T-helper 1 cell treated with Interleukin-12 subunit alpha and Interleukin-12 subunit beta and Interleukin-4 antibody, amounts not matched to agents 30 μg/mL and 1 μg/mL, for 36 hours (primary cell): ENCODE measurements at regions not wholly inside any gene's neighbourhood (a gene's known extent, or its start where the extent isn't known, plus 50 kb on each side); places are given as distances from the start of the nearest gene placed in this dataset.

Experiments used
- H3K27ac Mint-ChIP-seq: one replicate; pipeline ENCODE4 v1.8.0; 2021; ENCODE audit warnings: mild to moderate bottlenecking, mixed read lengths
- H3K27me3 Mint-ChIP-seq: one replicate; pipeline ENCODE4 v1.8.0; 2021; ENCODE audit warnings: low read depth, mixed read lengths
- H3K36me3 Mint-ChIP-seq: one replicate; pipeline ENCODE4 v1.8.0; 2021; ENCODE audit warnings: low read depth, mixed read lengths
- H3K4me1 Mint-ChIP-seq: one replicate; pipeline ENCODE4 v1.8.0; 2021; ENCODE audit warnings: low read depth, mixed read lengths
- H3K4me3 Mint-ChIP-seq: one replicate; pipeline ENCODE4 v1.8.0; 2021; ENCODE audit warnings: mild to moderate bottlenecking, moderate library complexity, mixed read lengths
- H3K9me3 Mint-ChIP-seq: one replicate; pipeline ENCODE4 v1.8.0; 2021; ENCODE audit warnings: mixed read lengths

GRCh38 chr6:25086500-25087091 is 150.8 kb upstream of the RIPOR2 start:
- Mint-ChIP-seq H3K4me1 (peaks cover 13% of the 10 kb centered on the region), H3K9me3 (no peaks in the 10 kb centered on the region), H3K36me3 (peaks cover 28% of the 10 kb centered on the region), H3K4me3 (no peak overlapping the region), H3K27ac (peak overlapping the region; percentile 56), H3K27me3 (no peaks in the 10 kb centered on the region)

- Mint-ChIP-seq H3K36me3 (peaks cover 28% of the 10 kb centered on the region), H3K27me3 (no peaks in the 10 kb centered on the region), H3K4me1 (peaks cover 20% of the 10 kb centered on the region), H3K27ac (no peak overlapping the region), H3K9me3 (no peaks in the 10 kb centered on the region), H3K4me3 (no peak overlapping the region)
These were observed 152.8 kb upstream of the RIPOR2 start for GRCh38 chr6:25088513-25088912.

DNA sequence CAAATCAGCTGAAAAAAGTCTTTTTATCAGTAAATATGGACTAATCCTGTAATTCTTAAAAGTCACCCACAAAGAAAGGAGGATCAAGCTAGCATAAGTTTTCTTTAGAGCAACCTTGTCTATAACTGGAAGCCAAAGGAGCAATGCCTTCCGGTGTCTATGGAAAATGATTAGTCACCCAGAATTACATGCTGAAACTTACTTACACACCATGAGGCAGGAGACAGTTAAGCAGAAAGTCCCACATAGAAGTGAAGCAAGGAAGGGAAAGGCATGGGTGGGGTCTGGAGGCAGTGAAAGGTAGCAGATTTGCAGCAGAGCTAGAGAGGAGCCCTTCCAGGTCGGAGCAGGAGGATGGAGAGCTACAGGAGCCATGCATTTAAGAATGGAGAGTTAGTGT is 153.7 kb upstream of the RIPOR2 start:
- Mint-ChIP-seq H3K4me3 (no peak overlapping the region), H3K36me3 (peaks cover 24% of the 10 kb centered on the region), H3K9me3 (no peaks in the 10 kb centered on the region), H3K27ac (peak overlapping the region; percentile 4), H3K4me1 (peaks cover 18% of the 10 kb centered on the region), H3K27me3 (no peaks in the 10 kb centered on the region)

DNA sequence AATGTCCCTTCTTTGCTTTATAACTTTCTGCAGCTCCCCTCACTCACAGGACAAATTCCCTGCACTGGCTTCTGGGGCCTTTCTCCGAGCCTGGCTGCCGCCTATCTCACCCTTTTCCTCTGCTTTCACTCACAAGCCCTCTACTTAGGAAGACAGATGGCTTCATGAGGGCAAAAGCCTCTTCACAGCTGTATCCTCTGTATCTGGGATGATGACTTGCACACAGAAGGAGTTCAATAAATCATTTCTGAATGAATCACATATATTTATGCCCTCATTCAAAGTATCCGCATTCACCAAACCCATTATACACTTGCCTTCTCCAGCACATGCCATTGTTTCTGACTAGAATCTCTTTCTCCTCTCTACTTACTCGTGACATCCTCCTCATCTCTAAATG is 159.0 kb upstream of the RIPOR2 start:
- Mint-ChIP-seq H3K36me3 (peaks cover 50% of the 10 kb centered on the region), H3K4me1 (peaks cover 21% of the 10 kb centered on the region), H3K27ac (no peak overlapping the region), H3K9me3 (no peaks in the 10 kb centered on the region), H3K27me3 (no peaks in the 10 kb centered on the region), H3K4me3 (no peak overlapping the region)

- Mint-ChIP-seq H3K9me3 (no peaks in the 10 kb centered on the region), H3K27me3 (no peaks in the 10 kb centered on the region), H3K36me3 (peaks cover 44% of the 10 kb centered on the region), H3K4me1 (peaks cover 23% of the 10 kb centered on the region), H3K27ac (peak overlapping the region; percentile 7), H3K4me3 (no peak overlapping the region)
These were observed 164.5 kb upstream of the RIPOR2 start for GRCh38 chr6:25100288-25100687.

DNA sequence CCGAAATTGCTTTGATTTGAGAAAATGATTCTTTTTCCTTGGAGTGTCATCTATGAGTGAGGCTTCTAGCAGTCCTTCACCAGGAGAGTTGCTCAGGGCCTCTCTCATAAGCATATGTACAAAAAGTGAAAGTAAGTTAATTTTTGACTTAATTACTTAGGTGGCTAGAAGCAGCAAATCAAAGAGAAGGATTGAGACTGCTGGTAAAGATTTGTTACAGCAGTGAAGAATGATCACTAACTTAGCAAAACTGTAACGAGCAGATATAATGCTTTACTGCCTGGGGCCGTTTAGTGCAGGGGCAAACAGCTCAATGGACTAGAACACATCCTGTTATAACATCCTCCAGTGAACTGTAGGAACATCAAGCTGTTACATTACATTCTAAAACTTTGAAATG is 167.8 kb upstream of the RIPOR2 start:
- Mint-ChIP-seq H3K27me3 (no peaks in the 10 kb centered on the region), H3K4me1 (peaks cover 31% of the 10 kb centered on the region), H3K4me3 (no peak overlapping the region), H3K27ac (peak overlapping the region; percentile 50), H3K9me3 (no peaks in the 10 kb centered on the region), H3K36me3 (peaks cover 64% of the 10 kb centered on the region)

- Mint-ChIP-seq H3K27ac (no peak overlapping the region), H3K9me3 (no peaks in the 10 kb centered on the region)
These were observed 169.5 kb upstream of the RIPOR2 start for GRCh38 chr6:25105070-25105925.

GRCh38 chr6:25107218-25107617 is 171.5 kb upstream of the RIPOR2 start:
- Mint-ChIP-seq H3K4me1 (peaks cover 37% of the 10 kb centered on the region), H3K27me3 (no peaks in the 10 kb centered on the region), H3K27ac (peak overlapping the region; percentile 11), H3K4me3 (no peak overlapping the region), H3K36me3 (peaks cover 72% of the 10 kb centered on the region), H3K9me3 (no peaks in the 10 kb centered on the region)

More at GRCh38 chr6:25105070-25105925, 169.5 kb upstream of the RIPOR2 start:
- H3K27me3 Mint-ChIP-seq, result no peaks in the 10 kb centered on the region
- H3K4me1 Mint-ChIP-seq, result peaks cover 29% of the 10 kb centered on the region
- H3K36me3 Mint-ChIP-seq, result peaks cover 66% of the 10 kb centered on the region
- H3K4me3 Mint-ChIP-seq, result no peak overlapping the region

DNA sequence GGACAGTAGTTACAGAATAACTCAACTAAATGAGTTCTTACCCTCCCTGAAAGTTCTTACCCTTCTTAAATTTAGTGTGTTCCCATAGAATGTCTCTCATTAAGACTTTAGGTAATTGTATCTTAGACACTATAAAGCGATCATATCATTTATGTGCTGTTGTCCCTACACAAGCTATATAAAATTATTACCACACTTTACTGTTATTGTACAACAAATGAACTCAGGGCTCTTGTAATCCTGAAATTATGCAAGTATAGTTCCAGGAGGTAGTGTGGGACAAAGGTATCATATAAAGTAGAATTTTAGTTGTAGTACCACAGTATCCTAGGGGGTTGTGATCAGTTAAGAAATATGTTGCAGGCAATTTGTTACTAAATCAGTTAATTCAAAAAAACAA is 167.4 kb upstream of the CARMIL1 start:
- peak overlapping the region; percentile 20 for H3K27ac Mint-ChIP-seq
- peaks cover 70% of the 10 kb centered on the region for H3K36me3 Mint-ChIP-seq
- no peaks in the 10 kb centered on the region for H3K27me3 Mint-ChIP-seq
- H3K9me3 Mint-ChIP-seq, result no peaks in the 10 kb centered on the region
- H3K4me3 Mint-ChIP-seq, result no peak overlapping the region
- peaks cover 45% of the 10 kb centered on the region for H3K4me1 Mint-ChIP-seq

GRCh38 chr6:25112322-25112773 is 166.8 kb upstream of the CARMIL1 start:
- peaks cover 65% of the 10 kb centered on the region for H3K36me3 Mint-ChIP-seq
- H3K4me1 Mint-ChIP-seq, result peaks cover 40% of the 10 kb centered on the region
- H3K4me3 Mint-ChIP-seq, result no peak overlapping the region
- no peaks in the 10 kb centered on the region for H3K9me3 Mint-ChIP-seq
- no peaks in the 10 kb centered on the region for H3K27me3 Mint-ChIP-seq
- H3K27ac Mint-ChIP-seq, result no peak overlapping the region

DNA sequence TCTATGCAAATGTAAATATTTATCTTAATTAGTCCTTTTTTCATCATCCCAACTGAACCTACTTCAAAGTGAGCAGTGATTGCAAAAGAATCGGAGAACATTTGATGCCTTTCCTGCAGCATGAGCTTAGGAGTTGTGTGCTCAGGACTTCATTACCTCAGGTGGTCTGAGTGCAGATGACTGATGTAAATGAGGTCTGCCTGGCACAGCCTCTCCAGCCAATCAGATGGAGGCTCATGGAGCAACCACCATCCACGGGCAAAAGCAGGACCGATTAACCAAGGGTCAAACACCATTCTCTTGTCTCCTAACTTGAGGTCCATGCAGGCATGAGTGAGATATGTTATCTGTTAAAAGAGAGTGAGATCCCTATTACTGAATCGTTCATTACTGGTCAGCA is 165.7 kb upstream of the CARMIL1 start:
- Mint-ChIP-seq H3K27me3 (no peaks in the 10 kb centered on the region), H3K9me3 (no peaks in the 10 kb centered on the region), H3K4me3 (no peak overlapping the region), H3K4me1 (peaks cover 48% of the 10 kb centered on the region), H3K27ac (no peak overlapping the region), H3K36me3 (peaks cover 62% of the 10 kb centered on the region)

DNA sequence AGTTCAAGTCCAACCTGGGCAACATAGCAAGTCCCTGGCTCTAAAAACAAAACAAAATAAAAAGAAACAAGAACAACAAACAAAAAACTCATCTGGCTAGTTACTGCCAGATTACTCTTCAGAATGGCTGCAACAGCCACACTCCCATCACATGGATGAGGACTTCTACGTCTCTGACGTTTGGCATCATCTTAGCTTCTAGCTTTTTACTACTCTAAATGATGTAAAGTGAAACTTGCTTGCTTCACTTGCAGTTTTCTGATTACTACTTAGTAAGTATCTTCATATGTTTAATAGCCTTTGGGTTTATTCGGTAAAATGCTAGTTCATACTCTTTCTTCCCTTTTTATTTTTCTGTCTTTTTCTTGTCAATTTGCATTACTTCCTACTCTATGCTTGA is 161.1 kb upstream of the CARMIL1 start:
- H3K27me3 Mint-ChIP-seq, result no peaks in the 10 kb centered on the region
- peaks cover 44% of the 10 kb centered on the region for H3K4me1 Mint-ChIP-seq
- no peaks in the 10 kb centered on the region for H3K9me3 Mint-ChIP-seq
- H3K36me3 Mint-ChIP-seq, result peaks cover 49% of the 10 kb centered on the region
- peak overlapping the region; percentile 3 for H3K4me3 Mint-ChIP-seq
- peak overlapping the region; percentile 56 for H3K27ac Mint-ChIP-seq

GRCh38 chr6:25121186-25121585 is 158.0 kb upstream of the CARMIL1 start:
- Mint-ChIP-seq H3K4me1 (peaks cover 50% of the 10 kb centered on the region), H3K4me3 (peak overlapping the region; percentile 1), H3K27ac (no peak overlapping the region), H3K9me3 (no peaks in the 10 kb centered on the region), H3K27me3 (no peaks in the 10 kb centered on the region), H3K36me3 (peaks cover 52% of the 10 kb centered on the region)

- Mint-ChIP-seq H3K27me3 (no peaks in the 10 kb centered on the region), H3K4me3 (no peak overlapping the region), H3K36me3 (peaks cover 53% of the 10 kb centered on the region), H3K27ac (no peak overlapping the region), H3K4me1 (peaks cover 50% of the 10 kb centered on the region), H3K9me3 (no peaks in the 10 kb centered on the region)
These were observed 157.2 kb upstream of the CARMIL1 start for GRCh38 chr6:25122001-25122400.

- peaks cover 51% of the 10 kb centered on the region for H3K4me1 Mint-ChIP-seq
These were observed 156.4 kb upstream of the CARMIL1 start for GRCh38 chr6:25122622-25123237.

More at GRCh38 chr6:25122622-25123237, 156.4 kb upstream of the CARMIL1 start:
- H3K4me3 Mint-ChIP-seq, result no peak overlapping the region
- H3K27ac Mint-ChIP-seq, result no peak overlapping the region
- H3K36me3 Mint-ChIP-seq, result peaks cover 54% of the 10 kb centered on the region
- no peaks in the 10 kb centered on the region for H3K9me3 Mint-ChIP-seq
- H3K27me3 Mint-ChIP-seq, result no peaks in the 10 kb centered on the region
